Kidney (tissue), 13 donors: ENCODE measurements at regions not wholly inside any gene's neighbourhood (a gene's known extent, or its start where the extent isn't known, plus 50 kb on each side); places are given as distances from the start of the nearest gene placed in this dataset.

Experiments
- DNase-seq, 5 donors: peaks; one replicate each; pipeline ENCODE4 v3.0.0-alpha.2; 2013 to 2020
- FAIRE-seq: peaks from 2 replicates; lab custom pipeline; 2012; peaks lifted over from hg19 to GRCh38; lab: Jason Lieb, UNC
- H3K27ac ChIP-seq, 2 donors: one replicate each; pipeline ENCODE4 v1.7.0; 2013; ENCODE audit warnings: low read depth in 2 of 2, low read length in 2 of 2, inconsistent platforms in 1 of 2
- H3K27me3 ChIP-seq: one replicate; pipeline ENCODE4 v1.7.1; 2013; ENCODE audit warnings: low read length, inconsistent platforms; ENCODE audit not compliant: control insufficient read depth, insufficient read depth
- H3K36me3 ChIP-seq, 3 donors: one replicate each; pipeline versions ENCODE4 v1.7.0 to v1.7.1; 2013; ENCODE audit warnings: low read length in 3 of 3, control low read depth in 1 of 3, inconsistent platforms in 1 of 3; ENCODE audit not compliant: insufficient read depth in 3 of 3, control insufficient read depth in 2 of 3
- H3K4me1 ChIP-seq, 3 donors: one replicate each; pipeline versions ENCODE4 v1.7.0 to v1.7.1; 2013; ENCODE audit warnings: low read length in 3 of 3, inconsistent platforms in 1 of 3, low read depth in 1 of 3; ENCODE audit not compliant: control insufficient read depth in 2 of 3, insufficient read depth in 2 of 3
- H3K4me3 ChIP-seq, 3 donors: one replicate each; pipeline versions ENCODE4 v1.7.0 to v1.8.1; 2013; ENCODE audit warnings: low read length in 3 of 3, control low read depth in 1 of 3, inconsistent platforms in 1 of 3
- H3K9ac ChIP-seq, 3 donors: one replicate each; pipeline versions ENCODE4 v1.7.0 to v1.7.1; 2013; ENCODE audit warnings: low read length in 3 of 3, control low read depth in 1 of 3, inconsistent platforms in 1 of 3
- H3K9me3 ChIP-seq, 3 donors: one replicate each; pipeline versions ENCODE4 v1.7.0 to v1.7.1; 2013; ENCODE audit warnings: low read length in 3 of 3, control low read depth in 1 of 3, inconsistent platforms in 1 of 3; ENCODE audit not compliant: control insufficient read depth in 2 of 3, insufficient read depth in 1 of 3
- intact Hi-C: fragments of 100-400 bp; cut with DNase I; formaldehyde crosslinking; loops from one replicate; pipeline ENCODE4 v1.11.1; 2022
- TF ChIP-seq, protein P1 (sequence below): IDR thresholded peaks from 3 replicates; pipeline ENCODE4 v1.5.1; 2012; ENCODE audit warnings: mild to moderate bottlenecking, moderate library complexity, borderline replicate concordance; ENCODE audit not compliant: insufficient read depth; ENCODE audit errors: extremely low read depth
- donor health status: control.
- donor health status: control.
- donor health status: control.
- donor health status: control.
- donor health status: control.
- donor health status: DM: yes; HTN: yes; CAD: no.
- donor health status: Normal renal cell carcinoma (clear cell type).

DNA sequence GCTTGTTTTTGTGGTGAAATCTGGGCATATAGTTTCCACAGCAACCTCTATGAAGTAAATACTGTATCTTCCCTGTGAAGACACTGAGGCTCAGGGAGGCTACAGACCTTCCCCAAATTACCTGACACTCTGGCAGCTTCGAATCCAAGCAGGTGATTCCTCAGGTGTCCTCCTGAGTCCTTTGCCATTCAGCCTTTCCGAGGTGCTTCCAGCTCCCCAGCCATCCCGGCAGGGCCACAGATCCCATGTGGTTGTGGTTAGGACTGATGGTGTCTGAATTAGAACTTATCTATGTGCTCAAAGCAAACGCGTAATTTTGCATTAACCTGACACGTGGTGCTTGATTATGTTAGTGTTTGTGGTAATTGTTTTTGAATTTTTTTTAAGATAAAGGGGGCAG is 785.6 kb downstream of the BRD1 start:
- Histone ChIP-seq H3K27me3 (no peaks in the 10 kb centered on the region), H3K36me3 (no peaks in the 10 kb centered on the region), H3K9me3 (no peaks in the 10 kb centered on the region), H3K9ac (no peak overlapping the region), H3K4me1 (no peaks in the 10 kb centered on the region), H3K4me3 (no peak overlapping the region), H3K27ac (no peak overlapping the region)
- TF ChIP-seq, protein P1, sequence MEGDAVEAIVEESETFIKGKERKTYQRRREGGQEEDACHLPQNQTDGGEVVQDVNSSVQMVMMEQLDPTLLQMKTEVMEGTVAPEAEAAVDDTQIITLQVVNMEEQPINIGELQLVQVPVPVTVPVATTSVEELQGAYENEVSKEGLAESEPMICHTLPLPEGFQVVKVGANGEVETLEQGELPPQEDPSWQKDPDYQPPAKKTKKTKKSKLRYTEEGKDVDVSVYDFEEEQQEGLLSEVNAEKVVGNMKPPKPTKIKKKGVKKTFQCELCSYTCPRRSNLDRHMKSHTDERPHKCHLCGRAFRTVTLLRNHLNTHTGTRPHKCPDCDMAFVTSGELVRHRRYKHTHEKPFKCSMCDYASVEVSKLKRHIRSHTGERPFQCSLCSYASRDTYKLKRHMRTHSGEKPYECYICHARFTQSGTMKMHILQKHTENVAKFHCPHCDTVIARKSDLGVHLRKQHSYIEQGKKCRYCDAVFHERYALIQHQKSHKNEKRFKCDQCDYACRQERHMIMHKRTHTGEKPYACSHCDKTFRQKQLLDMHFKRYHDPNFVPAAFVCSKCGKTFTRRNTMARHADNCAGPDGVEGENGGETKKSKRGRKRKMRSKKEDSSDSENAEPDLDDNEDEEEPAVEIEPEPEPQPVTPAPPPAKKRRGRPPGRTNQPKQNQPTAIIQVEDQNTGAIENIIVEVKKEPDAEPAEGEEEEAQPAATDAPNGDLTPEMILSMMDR, result no peak
- intact Hi-C loops, result no loop called here
- DNase-seq (no peak), FAIRE-seq (no peak)

DNA sequence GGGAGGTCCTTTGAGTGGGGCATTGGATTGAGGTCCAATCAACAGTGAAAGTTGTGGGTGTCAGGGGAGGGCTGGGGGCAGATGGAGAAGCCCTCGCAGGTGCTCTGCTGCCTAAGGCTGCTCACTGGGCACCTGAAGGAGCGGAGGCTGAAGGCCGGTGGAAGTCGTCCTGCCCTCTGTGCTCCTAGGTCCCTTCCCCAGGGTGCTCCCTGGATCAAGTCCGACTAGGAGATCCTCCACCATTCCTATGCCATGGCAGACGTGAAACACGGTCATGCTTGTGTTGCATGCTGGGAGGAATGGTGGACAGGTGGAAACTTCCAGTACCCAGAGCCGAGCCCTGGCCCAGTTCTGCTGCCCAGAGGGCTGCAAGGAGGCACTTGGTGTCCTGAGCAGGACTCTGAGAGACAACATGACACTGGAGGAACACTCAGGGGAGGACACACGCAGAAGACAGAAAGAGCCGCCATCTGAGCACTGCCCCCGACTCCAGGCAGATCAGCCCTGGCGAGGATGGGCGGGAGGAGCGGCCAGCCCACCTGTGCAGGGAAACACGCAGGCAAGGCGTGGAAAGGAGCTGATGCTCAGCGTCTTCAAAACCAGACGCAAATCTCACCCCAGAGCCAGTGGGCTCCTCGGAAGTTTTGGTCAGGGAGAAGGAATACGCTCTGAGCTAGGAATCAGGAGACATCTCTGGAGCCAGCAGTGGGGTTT is 786.8 kb downstream of the BRD1 start:
- Histone ChIP-seq H3K27me3 (no peaks in the 10 kb centered on the region), H3K4me3 (no peak overlapping the region), H3K9ac (no peak overlapping the region), H3K4me1 (no peaks in the 10 kb centered on the region), H3K36me3 (no peaks in the 10 kb centered on the region), H3K27ac (no peak overlapping the region), H3K9me3 (no peaks in the 10 kb centered on the region)
- FAIRE-seq (no peak), DNase-seq (no peak)
- intact Hi-C loops, result no loop called here
- TF ChIP-seq, protein P1, result no peak

DNA sequence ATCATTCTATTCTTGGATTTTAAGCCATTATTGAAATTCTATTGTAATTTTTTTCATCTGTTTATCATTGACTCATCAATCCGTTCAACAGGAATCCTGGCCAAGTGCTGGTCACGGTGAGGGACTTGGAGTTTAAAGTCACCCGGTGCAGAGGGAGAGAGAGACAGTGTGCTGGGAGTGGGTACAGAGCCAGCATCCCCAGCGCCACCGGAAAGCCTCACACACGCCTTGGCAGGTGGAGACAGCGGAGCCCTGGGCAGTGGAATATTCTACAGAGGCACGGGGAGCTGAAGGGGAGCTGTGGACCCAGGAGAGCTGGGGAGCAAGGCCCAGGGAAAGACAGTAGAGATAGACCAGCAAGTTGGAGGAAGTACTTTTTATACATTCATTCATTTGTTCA is 787.6 kb downstream of the BRD1 start:
- FAIRE-seq, result no peak
- Histone ChIP-seq H3K36me3 (no peaks in the 10 kb centered on the region), H3K4me3 (no peak overlapping the region), H3K27ac (no peak overlapping the region), H3K9ac (no peak overlapping the region), H3K4me1 (no peaks in the 10 kb centered on the region), H3K9me3 (no peaks in the 10 kb centered on the region), H3K27me3 (no peaks in the 10 kb centered on the region)
- TF ChIP-seq, protein P1, result no peak
- DNase-seq, result no peak
- intact Hi-C loops, result no loop called here

DNA sequence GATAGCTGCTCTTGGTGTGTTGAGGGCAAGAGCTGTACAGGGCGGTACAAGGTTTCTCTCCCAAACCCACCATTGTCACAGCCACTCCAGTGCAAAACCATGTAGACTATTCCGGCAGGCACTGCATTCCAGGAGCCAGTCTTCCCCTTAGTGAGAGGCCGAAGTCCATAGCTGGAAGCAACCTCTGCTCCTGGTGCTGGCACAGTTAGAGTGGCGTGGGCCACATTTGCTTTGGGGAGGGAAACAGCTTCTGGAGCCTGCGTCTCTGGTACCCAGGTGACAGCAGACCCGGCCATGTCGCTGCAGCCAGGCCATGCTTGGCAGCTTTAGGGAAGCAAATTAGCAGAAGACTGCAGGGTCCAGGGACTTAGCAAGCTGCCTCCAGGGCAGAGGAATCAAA is 788.0 kb downstream of the BRD1 start:
- FAIRE-seq, result no peak
- no peak overlapping the region for H3K27ac ChIP-seq
- no peak overlapping the region for H3K4me3 ChIP-seq
- no peaks in the 10 kb centered on the region for H3K36me3 ChIP-seq
- no peaks in the 10 kb centered on the region for H3K27me3 ChIP-seq
- peak in 1 of 5 donors; percentile 28 for DNase-seq
- intact Hi-C loops, result no loop called here
- H3K4me1 ChIP-seq, result no peaks in the 10 kb centered on the region
- H3K9ac ChIP-seq, result no peak overlapping the region
- TF ChIP-seq, protein P1, result no peak
- H3K9me3 ChIP-seq, result no peaks in the 10 kb centered on the region
